ENCODE measurements at regions not wholly inside any gene's neighbourhood (a gene's known extent, or its start where the extent isn't known, plus 50 kb on each side); places are given as distances from the start of the nearest gene placed in this dataset.

DNA sequence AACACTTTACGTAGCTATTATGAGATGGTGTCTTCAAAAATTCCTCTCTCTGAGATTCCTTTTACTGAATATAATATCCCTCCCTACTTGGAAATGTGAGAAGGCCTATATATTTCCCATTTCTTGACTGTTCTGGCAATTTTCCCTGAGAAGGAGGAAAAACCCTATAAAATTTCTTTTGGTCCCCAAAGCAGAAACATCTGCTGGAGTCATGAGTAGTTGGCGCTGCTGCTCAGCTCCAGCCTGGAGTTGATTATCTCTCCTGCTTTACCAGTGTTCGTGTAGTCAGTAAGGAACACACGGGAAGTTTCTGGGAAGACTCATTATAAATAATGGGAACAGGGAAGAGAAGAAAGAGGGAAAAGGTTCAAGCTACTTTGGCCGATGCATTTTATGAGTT is 680.1 kb downstream of the EPHA3 start:
- TF ChIP-seq, protein P1, sequence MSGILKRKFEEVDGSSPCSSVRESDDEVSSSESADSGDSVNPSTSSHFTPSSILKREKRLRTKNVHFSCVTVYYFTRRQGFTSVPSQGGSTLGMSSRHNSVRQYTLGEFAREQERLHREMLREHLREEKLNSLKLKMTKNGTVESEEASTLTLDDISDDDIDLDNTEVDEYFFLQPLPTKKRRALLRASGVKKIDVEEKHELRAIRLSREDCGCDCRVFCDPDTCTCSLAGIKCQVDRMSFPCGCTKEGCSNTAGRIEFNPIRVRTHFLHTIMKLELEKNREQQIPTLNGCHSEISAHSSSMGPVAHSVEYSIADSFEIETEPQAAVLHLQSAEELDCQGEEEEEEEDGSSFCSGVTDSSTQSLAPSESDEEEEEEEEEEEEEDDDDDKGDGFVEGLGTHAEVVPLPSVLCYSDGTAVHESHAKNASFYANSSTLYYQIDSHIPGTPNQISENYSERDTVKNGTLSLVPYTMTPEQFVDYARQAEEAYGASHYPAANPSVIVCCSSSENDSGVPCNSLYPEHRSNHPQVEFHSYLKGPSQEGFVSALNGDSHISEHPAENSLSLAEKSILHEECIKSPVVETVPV (CRISPR knock-in tag; IDR thresholded peaks at IDR 0.05), result no peak
- TF ChIP-seq ZFP30 (CRISPR knock-in tag; IDR thresholded peaks at IDR 0.05) (no peak), ZNF8 (CRISPR knock-in tag; IDR thresholded peaks at IDR 0.05) (no peak), OSR1 (CRISPR knock-in tag; IDR thresholded peaks at IDR 0.05) (no peak), ZC3H10 (CRISPR knock-in tag; IDR thresholded peaks at IDR 0.05) (no peak)
- TF ChIP-seq, protein P2, sequence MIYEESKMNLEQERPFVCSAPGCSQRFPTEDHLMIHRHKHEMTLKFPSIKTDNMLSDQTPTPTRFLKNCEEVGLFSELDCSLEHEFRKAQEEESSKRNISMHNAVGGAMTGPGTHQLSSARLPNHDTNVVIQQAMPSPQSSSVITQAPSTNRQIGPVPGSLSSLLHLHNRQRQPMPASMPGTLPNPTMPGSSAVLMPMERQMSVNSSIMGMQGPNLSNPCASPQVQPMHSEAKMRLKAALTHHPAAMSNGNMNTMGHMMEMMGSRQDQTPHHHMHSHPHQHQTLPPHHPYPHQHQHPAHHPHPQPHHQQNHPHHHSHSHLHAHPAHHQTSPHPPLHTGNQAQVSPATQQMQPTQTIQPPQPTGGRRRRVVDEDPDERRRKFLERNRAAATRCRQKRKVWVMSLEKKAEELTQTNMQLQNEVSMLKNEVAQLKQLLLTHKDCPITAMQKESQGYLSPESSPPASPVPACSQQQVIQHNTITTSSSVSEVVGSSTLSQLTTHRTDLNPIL (CRISPR knock-in tag; IDR thresholded peaks at IDR 0.05; ENCODE audit: low read depth), result no peak

Data from SK-N-SH treated with all-trans-retinoic acid at 6 μM for 48 hours (cell line).